Memory B cell (primary cell): ENCODE measurements at regions not wholly inside any gene's neighbourhood (a gene's known extent, or its start where the extent isn't known, plus 50 kb on each side); places are given as distances from the start of the nearest gene placed in this dataset.
A peak's percentile ranks its signal among the peaks of the same experiment; 100 is the strongest.

ENCODE experiments used
- ATAC-seq: fragments of 150-1000 bp; cut with Tn5 transposase; 2 replicates; pipeline ENCODE4 v1.10.0; 2021; ENCODE audit warnings: low read depth, mild to moderate bottlenecking, moderate library complexity
- DNase-seq, 2 donors: peaks; one replicate each; pipeline ENCODE4 v3.0.0; 2022; ENCODE audit warnings: low spot score in 2 of 2
- H3K27ac Mint-ChIP-seq: one replicate; pipeline ENCODE4 v1.8.0; 2022; ENCODE audit warnings: mild to moderate bottlenecking, moderate library complexity, mixed read lengths
- H3K27me3 Mint-ChIP-seq: one replicate; pipeline ENCODE4 v1.8.0; 2022; ENCODE audit warnings: mixed read lengths
- H3K36me3 Mint-ChIP-seq: one replicate; pipeline ENCODE4 v1.8.0; 2022; ENCODE audit warnings: mild to moderate bottlenecking, mixed read lengths
- H3K4me1 Mint-ChIP-seq: one replicate; pipeline ENCODE4 v1.8.0; 2022; ENCODE audit warnings: mixed read lengths
- H3K4me3 Mint-ChIP-seq: one replicate; pipeline ENCODE4 v1.8.0; 2022; ENCODE audit warnings: mild to moderate bottlenecking, moderate library complexity, mixed read lengths
- H3K9me3 Mint-ChIP-seq: one replicate; pipeline ENCODE4 v1.8.0; 2022; ENCODE audit warnings: mixed read lengths

GRCh38 chr10:113360870-113361269, 192.0 kb upstream of the HABP2 start:
- Mint-ChIP-seq H3K4me3 (no peak overlapping the region), H3K9me3 (peaks cover 2% of the 10 kb centered on the region), H3K36me3 (no peaks in the 10 kb centered on the region), H3K4me1 (no peaks in the 10 kb centered on the region), H3K27ac (no peak overlapping the region), H3K27me3 (peaks cover 2% of the 10 kb centered on the region)
- ATAC-seq (no peak), DNase-seq (no peak)

- Mint-ChIP-seq H3K4me3 (no peak overlapping the region), H3K4me1 (no peaks in the 10 kb centered on the region), H3K27me3 (peaks cover 2% of the 10 kb centered on the region), H3K36me3 (no peaks in the 10 kb centered on the region), H3K27ac (no peak overlapping the region), H3K9me3 (peaks cover 2% of the 10 kb centered on the region)
- DNase-seq (no peak), ATAC-seq (no peak)
These were observed 190.2 kb upstream of the HABP2 start for GRCh38 chr10:113362645-113363091.

GRCh38 chr10:113364227-113364626, 188.6 kb upstream of the HABP2 start:
- H3K27me3 Mint-ChIP-seq, result no peaks in the 10 kb centered on the region
- no peaks in the 10 kb centered on the region for H3K4me1 Mint-ChIP-seq
- no peak overlapping the region for H3K27ac Mint-ChIP-seq
- DNase-seq (no peak), ATAC-seq (no peak)
- H3K36me3 Mint-ChIP-seq, result no peaks in the 10 kb centered on the region
- H3K9me3 Mint-ChIP-seq, result peaks cover 2% of the 10 kb centered on the region
- H3K4me3 Mint-ChIP-seq, result no peak overlapping the region

GRCh38 chr10:113368666-113369364, 184.0 kb upstream of the HABP2 start:
- H3K27ac Mint-ChIP-seq, result no peak overlapping the region
- DNase-seq (no peak), ATAC-seq (no peak)
- no peaks in the 10 kb centered on the region for H3K4me1 Mint-ChIP-seq
- peaks cover 4% of the 10 kb centered on the region for H3K9me3 Mint-ChIP-seq
- H3K36me3 Mint-ChIP-seq, result no peaks in the 10 kb centered on the region
- no peak overlapping the region for H3K4me3 Mint-ChIP-seq
- H3K27me3 Mint-ChIP-seq, result peaks cover 6% of the 10 kb centered on the region

- Mint-ChIP-seq H3K9me3 (peaks cover 4% of the 10 kb centered on the region), H3K36me3 (no peaks in the 10 kb centered on the region), H3K27me3 (peaks cover 6% of the 10 kb centered on the region), H3K4me3 (no peak overlapping the region), H3K4me1 (no peaks in the 10 kb centered on the region), H3K27ac (no peak overlapping the region)
- ATAC-seq (no peak), DNase-seq (no peak)
These were observed 183.5 kb upstream of the HABP2 start for GRCh38 chr10:113369365-113369694.

- Mint-ChIP-seq H3K4me1 (no peaks in the 10 kb centered on the region), H3K4me3 (no peak overlapping the region), H3K27me3 (peaks cover 10% of the 10 kb centered on the region), H3K9me3 (peaks cover 1% of the 10 kb centered on the region), H3K27ac (no peak overlapping the region), H3K36me3 (no peaks in the 10 kb centered on the region)
- no peak for DNase-seq
- no peak for ATAC-seq
These were observed 176.4 kb upstream of the HABP2 start for GRCh38 chr10:113376428-113376827.

- Mint-ChIP-seq H3K27me3 (peaks cover 5% of the 10 kb centered on the region), H3K4me3 (no peak overlapping the region), H3K36me3 (no peaks in the 10 kb centered on the region), H3K9me3 (no peaks in the 10 kb centered on the region), H3K27ac (no peak overlapping the region), H3K4me1 (peaks cover 7% of the 10 kb centered on the region)
- ATAC-seq (no peak), DNase-seq (no peak)
These were observed 173.8 kb upstream of the HABP2 start for GRCh38 chr10:113379091-113379490.

GRCh38 chr10:113381416-113381815, 171.4 kb upstream of the HABP2 start:
- DNase-seq, result no peak
- H3K27ac Mint-ChIP-seq, result peak overlapping the region; percentile 72
- H3K27me3 Mint-ChIP-seq, result peaks cover 8% of the 10 kb centered on the region
- ATAC-seq, result no peak
- peak overlapping the region; percentile 70 for H3K4me3 Mint-ChIP-seq
- peaks cover 7% of the 10 kb centered on the region for H3K4me1 Mint-ChIP-seq
- H3K36me3 Mint-ChIP-seq, result no peaks in the 10 kb centered on the region
- H3K9me3 Mint-ChIP-seq, result no peaks in the 10 kb centered on the region

- peak overlapping the region; percentile 72 for H3K27ac Mint-ChIP-seq
- H3K27me3 Mint-ChIP-seq, result peaks cover 8% of the 10 kb centered on the region
- DNase-seq (no peak), ATAC-seq (no peak)
- H3K4me1 Mint-ChIP-seq, result peaks cover 7% of the 10 kb centered on the region
- H3K9me3 Mint-ChIP-seq, result no peaks in the 10 kb centered on the region
- H3K4me3 Mint-ChIP-seq, result peak overlapping the region; percentile 70
- H3K36me3 Mint-ChIP-seq, result no peaks in the 10 kb centered on the region
These were observed 170.8 kb upstream of the HABP2 start for GRCh38 chr10:113381981-113382509.

GRCh38 chr10:113382691-113383090, 170.2 kb upstream of the HABP2 start:
- DNase-seq (no peak), ATAC-seq (no peak)
- H3K27me3 Mint-ChIP-seq, result peaks cover 7% of the 10 kb centered on the region
- H3K27ac Mint-ChIP-seq, result no peak overlapping the region
- H3K4me1 Mint-ChIP-seq, result peaks cover 7% of the 10 kb centered on the region
- H3K9me3 Mint-ChIP-seq, result no peaks in the 10 kb centered on the region
- no peaks in the 10 kb centered on the region for H3K36me3 Mint-ChIP-seq
- H3K4me3 Mint-ChIP-seq, result no peak overlapping the region

- DNase-seq, result no peak
- no peak for ATAC-seq
- no peaks in the 10 kb centered on the region for H3K9me3 Mint-ChIP-seq
- H3K4me3 Mint-ChIP-seq, result no peak overlapping the region
- no peak overlapping the region for H3K27ac Mint-ChIP-seq
- H3K36me3 Mint-ChIP-seq, result no peaks in the 10 kb centered on the region
- peaks cover 7% of the 10 kb centered on the region for H3K4me1 Mint-ChIP-seq
- H3K27me3 Mint-ChIP-seq, result peaks cover 7% of the 10 kb centered on the region
These were observed 168.7 kb upstream of the HABP2 start for GRCh38 chr10:113384181-113384580.

GRCh38 chr10:113385021-113385999, 167.5 kb upstream of the HABP2 start:
- H3K27ac Mint-ChIP-seq, result no peak overlapping the region
- ATAC-seq (peak; percentile 62), DNase-seq (peak in 1 of 2 donors; percentile 18)
- peak overlapping the region; percentile 18 for H3K4me3 Mint-ChIP-seq
- H3K4me1 Mint-ChIP-seq, result peaks cover 7% of the 10 kb centered on the region
- no peaks in the 10 kb centered on the region for H3K9me3 Mint-ChIP-seq
- H3K36me3 Mint-ChIP-seq, result no peaks in the 10 kb centered on the region
- peaks cover 4% of the 10 kb centered on the region for H3K27me3 Mint-ChIP-seq

GRCh38 chr10:113386005-113386404, 166.8 kb upstream of the HABP2 start:
- Mint-ChIP-seq H3K27me3 (peaks cover 6% of the 10 kb centered on the region), H3K4me3 (no peak overlapping the region), H3K4me1 (peaks cover 7% of the 10 kb centered on the region), H3K9me3 (no peaks in the 10 kb centered on the region), H3K36me3 (no peaks in the 10 kb centered on the region), H3K27ac (no peak overlapping the region)
- DNase-seq (no peak), ATAC-seq (no peak)

- Mint-ChIP-seq H3K4me3 (no peak overlapping the region), H3K9me3 (peaks cover 2% of the 10 kb centered on the region), H3K27me3 (peaks cover 12% of the 10 kb centered on the region), H3K36me3 (no peaks in the 10 kb centered on the region), H3K4me1 (no peaks in the 10 kb centered on the region), H3K27ac (no peak overlapping the region)
- no peak for ATAC-seq
- no peak for DNase-seq
These were observed 162.9 kb upstream of the HABP2 start for GRCh38 chr10:113389969-113390368.
